ENCODE measurements at regions not wholly inside any gene's neighbourhood (a gene's known extent, or its start where the extent isn't known, plus 50 kb on each side); places are given as distances from the start of the nearest gene placed in this dataset.

GRCh38 chr10:128525444-128525843 is 399.2 kb upstream of the MKI67 start:
- intact Hi-C loops (cut with DNase I; ENCODE audit: low total_unique reads): no loop called here
- DNase-seq (ENCODE audit: low spot score in 2 of 2): no peak
- no peak overlapping the region for H3K4me3 ChIP-seq (ENCODE audit: low read depth, poor library complexity, severe bottlenecking)
- TF ChIP-seq POLR2A (IDR thresholded peaks at IDR 0.05) (no peak), CTCF (IDR thresholded peaks at IDR 0.05) (no peak)
- 49 to 62% methylated on average over 4 of the region's 4 CpGs for WGBS, 2 donors

DNA sequence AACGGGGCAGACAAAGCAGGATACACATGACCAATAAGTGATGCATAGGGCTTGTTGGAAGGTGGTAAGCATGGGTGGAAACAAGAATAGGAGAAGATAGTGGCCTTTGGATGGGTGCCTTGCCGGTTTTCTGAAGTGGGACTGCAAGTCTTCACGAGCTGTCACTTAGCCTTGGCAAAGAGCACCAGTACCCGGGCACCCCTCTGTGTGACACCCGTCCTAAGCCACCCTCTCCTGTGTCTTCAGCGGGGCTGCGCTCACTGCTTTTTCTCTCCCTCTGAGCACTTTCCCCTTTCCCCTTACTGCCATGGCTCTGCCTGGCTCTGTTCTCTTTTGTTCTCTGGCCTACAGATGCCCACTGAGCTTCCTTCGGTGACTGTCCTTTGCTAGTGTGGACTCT is 399.7 kb upstream of the MKI67 start:
- no peak overlapping the region for H3K4me3 ChIP-seq (ENCODE audit: low read depth, poor library complexity, severe bottlenecking)
- intact Hi-C loops (cut with DNase I; ENCODE audit: low total_unique reads): no loop called here
- peak in 1 of 2 donors; percentile 81 for DNase-seq (ENCODE audit: low spot score in 2 of 2)
- TF ChIP-seq POLR2A (IDR thresholded peaks at IDR 0.05) (no peak), CTCF (IDR thresholded peaks at IDR 0.05) (no peak)
- WGBS, 2 donors: 89% methylated on average over 8 of the region's 8 CpGs

DNA sequence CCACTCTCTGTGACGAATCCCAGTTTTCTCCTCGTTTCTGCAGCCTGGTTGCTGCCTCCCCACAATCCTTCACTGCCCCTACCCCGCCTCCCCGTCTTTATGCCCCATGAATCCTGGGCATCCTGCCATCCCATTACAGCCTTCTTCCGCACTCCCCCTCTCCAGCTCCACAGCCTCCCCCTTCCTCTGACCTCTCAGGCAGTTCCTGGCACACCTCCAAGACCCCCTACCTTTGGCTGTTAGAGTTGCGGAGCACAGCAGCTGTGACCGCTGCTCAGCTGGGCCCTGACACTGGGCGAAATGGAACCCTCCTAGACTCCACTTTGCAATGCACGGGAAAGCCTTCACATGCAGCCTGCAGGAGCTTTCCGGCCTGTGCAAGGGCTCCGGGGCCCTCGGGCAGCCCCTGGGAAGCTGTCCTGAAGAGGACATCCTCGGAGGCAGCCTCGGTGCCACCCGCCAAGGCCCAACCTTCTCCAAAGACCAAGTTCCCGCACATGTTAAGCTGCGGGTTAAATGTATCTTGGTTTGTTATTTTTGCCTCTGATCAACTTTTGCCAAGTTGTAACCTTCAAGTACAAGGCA is 400.7 kb upstream of the MKI67 start:
- DNase-seq (ENCODE audit: low spot score in 2 of 2): peak in 1 of 2 donors; percentile 72
- 78 to 88% methylated on average over 17 of the region's 17 CpGs for WGBS, 2 donors
- no peak overlapping the region for H3K4me3 ChIP-seq (ENCODE audit: low read depth, poor library complexity, severe bottlenecking)
- TF ChIP-seq POLR2A (IDR thresholded peaks at IDR 0.05) (no peak), CTCF (IDR thresholded peaks at IDR 0.05) (no peak)
- intact Hi-C loops (cut with DNase I; ENCODE audit: low total_unique reads): no loop called here

GRCh38 chr10:128527711-128528110 is 401.5 kb upstream of the MKI67 start:
- intact Hi-C loops (cut with DNase I; ENCODE audit: low total_unique reads): no loop called here
- peak in 1 of 2 donors; percentile 36 for DNase-seq (ENCODE audit: low spot score in 2 of 2)
- no peak overlapping the region for H3K4me3 ChIP-seq (ENCODE audit: low read depth, poor library complexity, severe bottlenecking)
- 71 to 75% methylated on average over 8 of the region's 8 CpGs for WGBS, 2 donors
- TF ChIP-seq POLR2A (IDR thresholded peaks at IDR 0.05) (no peak), CTCF (IDR thresholded peaks at IDR 0.05) (no peak)

DNA sequence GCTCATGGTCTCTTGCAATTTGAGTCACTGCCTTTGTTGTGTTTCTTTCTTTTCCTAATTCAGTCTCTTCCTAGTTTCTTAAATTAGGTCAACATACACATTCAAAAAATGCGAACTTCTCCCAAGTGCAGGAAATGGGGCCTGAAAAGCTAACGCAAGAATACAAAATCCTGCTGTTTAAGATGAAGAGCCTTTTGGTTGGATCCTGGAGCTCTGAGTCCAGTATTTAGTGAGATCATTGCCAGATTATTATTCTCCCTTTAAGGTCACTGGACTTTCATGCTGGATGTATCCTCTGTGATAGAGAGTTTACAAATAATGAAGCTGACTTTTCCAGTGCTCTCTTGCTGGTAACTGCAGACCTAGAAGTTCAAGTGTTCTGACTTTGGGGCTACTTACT is 401.9 kb upstream of the MKI67 start:
- intact Hi-C loops (cut with DNase I; ENCODE audit: low total_unique reads): no loop called here
- 87 to 94% methylated on average over 2 of the region's 2 CpGs for WGBS, 2 donors
- TF ChIP-seq CTCF (IDR thresholded peaks at IDR 0.05): no peak
- TF ChIP-seq POLR2A (IDR thresholded peaks at IDR 0.05): no peak
- no peak overlapping the region for H3K4me3 ChIP-seq (ENCODE audit: low read depth, poor library complexity, severe bottlenecking)
- no peak for DNase-seq (ENCODE audit: low spot score in 2 of 2)

- H3K4me3 ChIP-seq (ENCODE audit: low read depth, poor library complexity, severe bottlenecking): no peak overlapping the region
- DNase-seq (ENCODE audit: low spot score in 2 of 2): peak in 1 of 2 donors; percentile 81
- WGBS, 2 donors: 74 to 76% methylated on average over 11 of the region's 11 CpGs
- intact Hi-C loops (cut with DNase I; ENCODE audit: low total_unique reads): no loop called here
- no peak for TF ChIP-seq POLR2A (IDR thresholded peaks at IDR 0.05)
- no peak for TF ChIP-seq CTCF (IDR thresholded peaks at IDR 0.05)
Observed at GRCh38 chr10:128528781-128529180, 402.6 kb upstream of the MKI67 start.

All from lower leg skin (tissue), 4 donors.